Nephron progenitor cell (in vitro differentiated cells): ENCODE measurements at regions not wholly inside any gene's neighbourhood (a gene's known extent, or its start where the extent isn't known, plus 50 kb on each side); places are given as distances from the start of the nearest gene placed in this dataset.
"Not testable (repeated sequence)": the region's sequence is repeated elsewhere in the genome, so short reads cannot be mapped to it uniquely, and the experiment has no call there.

Source experiments
- DNase-seq: peaks from one replicate; pipeline ENCODE4 v3.0.0; 2021
- H3K27ac Mint-ChIP-seq: 2 replicates; pipeline ENCODE4 v1.8.0; 2021; ENCODE audit warnings: mild to moderate bottlenecking, moderate library complexity, mixed read lengths
- H3K27me3 Mint-ChIP-seq: 2 replicates; pipeline ENCODE4 v1.8.0; 2021; ENCODE audit warnings: mild to moderate bottlenecking, low read depth, mixed read lengths; ENCODE audit not compliant: poor library complexity
- H3K36me3 Mint-ChIP-seq: 2 replicates; pipeline ENCODE4 v1.8.0; 2021; ENCODE audit warnings: low read depth, mixed read lengths
- H3K4me1 Mint-ChIP-seq: 2 replicates; pipeline ENCODE4 v1.8.0; 2021; ENCODE audit warnings: mixed read lengths
- H3K4me3 Mint-ChIP-seq: 2 replicates; pipeline ENCODE4 v1.8.0; 2021; ENCODE audit warnings: mild to moderate bottlenecking, moderate library complexity, mixed read lengths
- H3K9me3 Mint-ChIP-seq: 2 replicates; pipeline ENCODE4 v1.8.0; 2021; ENCODE audit warnings: mild to moderate bottlenecking, moderate library complexity, mixed read lengths
- TF ChIP-seq, protein P1 (sequence below): fragments of 200-600 bp; sonication (generic); IDR thresholded peaks from 2 replicates; pipeline ENCODE4 v1.5.0; 2021; ENCODE audit warnings: antibody characterized with exemption

DNA sequence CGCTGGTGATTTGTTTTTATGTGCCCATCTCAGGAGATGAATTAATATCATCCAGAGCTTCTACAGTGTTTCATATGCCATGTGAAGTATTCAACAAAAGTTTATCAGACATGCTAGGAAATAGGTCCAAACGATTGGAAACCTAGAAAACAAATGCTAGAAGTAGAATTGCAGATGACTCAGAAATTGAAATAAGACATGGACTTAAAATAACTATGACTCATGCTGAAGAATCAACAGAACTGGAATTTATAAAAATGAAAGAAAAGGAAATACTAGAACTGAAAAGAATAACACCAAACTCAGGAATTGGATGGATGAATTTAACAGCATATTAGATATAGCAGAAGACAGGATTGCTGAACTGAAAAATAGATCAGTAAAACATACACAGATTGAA, 172.7 kb upstream of the GIMD1 start:
- Mint-ChIP-seq H3K4me1 (no peaks in the 10 kb centered on the region), H3K36me3 (no peaks in the 10 kb centered on the region), H3K27ac (no peak overlapping the region), H3K4me3 (no peak overlapping the region), H3K27me3 (peaks cover 8% of the 10 kb centered on the region), H3K9me3 (peaks cover 34% of the 10 kb centered on the region)
- DNase-seq = no peak
- TF ChIP-seq, protein P1, sequence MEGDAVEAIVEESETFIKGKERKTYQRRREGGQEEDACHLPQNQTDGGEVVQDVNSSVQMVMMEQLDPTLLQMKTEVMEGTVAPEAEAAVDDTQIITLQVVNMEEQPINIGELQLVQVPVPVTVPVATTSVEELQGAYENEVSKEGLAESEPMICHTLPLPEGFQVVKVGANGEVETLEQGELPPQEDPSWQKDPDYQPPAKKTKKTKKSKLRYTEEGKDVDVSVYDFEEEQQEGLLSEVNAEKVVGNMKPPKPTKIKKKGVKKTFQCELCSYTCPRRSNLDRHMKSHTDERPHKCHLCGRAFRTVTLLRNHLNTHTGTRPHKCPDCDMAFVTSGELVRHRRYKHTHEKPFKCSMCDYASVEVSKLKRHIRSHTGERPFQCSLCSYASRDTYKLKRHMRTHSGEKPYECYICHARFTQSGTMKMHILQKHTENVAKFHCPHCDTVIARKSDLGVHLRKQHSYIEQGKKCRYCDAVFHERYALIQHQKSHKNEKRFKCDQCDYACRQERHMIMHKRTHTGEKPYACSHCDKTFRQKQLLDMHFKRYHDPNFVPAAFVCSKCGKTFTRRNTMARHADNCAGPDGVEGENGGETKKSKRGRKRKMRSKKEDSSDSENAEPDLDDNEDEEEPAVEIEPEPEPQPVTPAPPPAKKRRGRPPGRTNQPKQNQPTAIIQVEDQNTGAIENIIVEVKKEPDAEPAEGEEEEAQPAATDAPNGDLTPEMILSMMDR = no peak

GRCh38 chr4:106530821-106531220, 162.2 kb upstream of the GIMD1 start:
- Mint-ChIP-seq H3K4me1 (peaks cover 19% of the 10 kb centered on the region), H3K36me3 (no peaks in the 10 kb centered on the region)

GRCh38 chr4:106530024-106530361, 161.4 kb upstream of the GIMD1 start:
- Mint-ChIP-seq H3K4me1 (peaks cover 19% of the 10 kb centered on the region), H3K27ac (no peak overlapping the region), H3K27me3 (no peaks in the 10 kb centered on the region), H3K36me3 (no peaks in the 10 kb centered on the region), H3K9me3 (peaks cover 6% of the 10 kb centered on the region), H3K4me3 (no peak overlapping the region)
- TF ChIP-seq, protein P1 = no peak
- DNase-seq = no peak

More at GRCh38 chr4:106530821-106531220, 162.2 kb upstream of the GIMD1 start:
- Mint-ChIP-seq H3K4me3 (no peak overlapping the region), H3K27me3 (no peaks in the 10 kb centered on the region), H3K27ac (no peak overlapping the region), H3K9me3 (peaks cover 9% of the 10 kb centered on the region)
- TF ChIP-seq, protein P1 = no peak
- no peak for DNase-seq

DNA sequence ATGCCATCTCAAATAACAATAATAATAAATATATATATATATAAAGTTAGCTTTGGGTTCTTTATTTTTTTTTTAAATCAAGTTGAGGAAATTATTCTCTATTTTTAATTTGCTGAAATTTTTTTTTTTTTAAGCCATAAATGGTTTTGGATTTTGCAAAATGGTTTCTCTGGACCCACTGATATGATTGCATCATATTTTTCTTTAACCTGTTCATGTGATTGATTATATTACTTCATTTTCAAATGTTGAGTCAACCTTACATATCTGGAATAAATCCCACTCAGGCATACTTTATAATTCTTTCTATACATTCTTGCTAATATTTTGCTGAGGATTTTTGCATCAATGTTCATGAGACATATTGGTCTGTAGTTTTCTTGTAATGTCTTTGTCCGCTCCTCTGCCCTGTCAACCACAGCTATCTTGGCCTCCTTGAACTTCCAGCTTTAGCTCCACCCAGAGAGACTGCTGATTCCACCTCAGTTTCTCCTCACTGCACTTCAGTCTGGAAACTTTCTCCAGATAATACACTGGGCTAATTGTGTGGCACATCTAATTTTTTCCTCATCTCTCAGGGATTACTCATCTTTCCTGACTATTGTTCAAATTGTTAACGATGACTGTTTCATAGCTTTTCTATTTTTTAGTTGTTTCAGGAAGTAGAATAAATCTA, 160.9 kb upstream of the GIMD1 start:
- TF ChIP-seq, protein P1 = no peak
- H3K27me3 Mint-ChIP-seq = no peaks in the 10 kb centered on the region
- H3K27ac Mint-ChIP-seq = no peak overlapping the region

DNA sequence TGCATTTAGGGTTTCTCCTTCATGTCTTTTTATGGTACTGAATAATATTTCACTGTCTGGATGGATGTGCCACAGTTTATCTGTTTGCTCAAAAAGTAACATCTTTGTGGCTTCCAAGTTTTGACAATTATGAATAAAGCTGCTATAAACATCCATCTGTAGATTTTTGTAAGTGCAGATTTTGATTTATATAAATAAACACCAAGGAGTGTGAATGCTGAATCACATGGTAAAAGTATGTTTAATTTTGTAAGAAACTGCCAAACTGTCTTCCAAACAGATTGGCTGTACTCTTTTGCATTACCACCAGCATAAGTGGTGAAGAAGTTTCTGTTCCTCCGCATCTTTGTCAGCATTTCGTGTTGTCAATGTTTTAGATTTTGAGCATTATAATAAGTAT, 158.7 kb upstream of the GIMD1 start:
- no peak for DNase-seq
- H3K27ac Mint-ChIP-seq = no peak overlapping the region
- H3K4me3 Mint-ChIP-seq = no peak overlapping the region
- no peaks in the 10 kb centered on the region for H3K36me3 Mint-ChIP-seq
- H3K9me3 Mint-ChIP-seq = peaks cover 6% of the 10 kb centered on the region
- H3K27me3 Mint-ChIP-seq = no peaks in the 10 kb centered on the region
- peaks cover under 1% of the 10 kb centered on the region for H3K4me1 Mint-ChIP-seq
- TF ChIP-seq, protein P1 = no peak

More for the DNA sequence above, 160.9 kb upstream of the GIMD1 start:
- Mint-ChIP-seq H3K4me1 (peaks cover 17% of the 10 kb centered on the region), H3K4me3 (no peak overlapping the region), H3K36me3 (no peaks in the 10 kb centered on the region), H3K9me3 (peaks cover 8% of the 10 kb centered on the region)
- no peak for DNase-seq

DNA sequence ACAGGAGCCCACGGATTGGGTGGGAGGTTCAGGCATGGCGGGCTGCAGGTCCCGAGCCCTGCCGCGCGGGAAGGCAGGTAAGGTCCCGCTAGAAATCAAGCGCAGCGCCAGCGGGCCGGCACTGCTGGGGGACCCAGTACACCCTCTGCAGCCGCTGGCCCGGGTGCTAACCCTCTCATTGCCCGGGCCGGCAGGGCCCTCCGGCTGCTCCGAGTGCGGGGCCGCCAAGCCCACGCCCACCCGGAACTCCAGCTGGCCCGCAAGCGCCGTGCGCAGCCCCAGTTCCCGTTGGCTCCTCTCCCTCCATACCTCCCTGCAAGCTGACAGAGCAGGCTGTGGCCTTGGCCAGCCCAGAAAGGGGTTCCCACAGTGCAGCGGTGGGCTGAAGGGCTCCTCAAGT, 156.8 kb upstream of the GIMD1 start:
- not testable (repeated sequence) for H3K4me1 Mint-ChIP-seq, H3K27ac Mint-ChIP-seq, H3K4me3 Mint-ChIP-seq

GRCh38 chr4:106524772-106525171, 156.2 kb upstream of the GIMD1 start:
- not testable (repeated sequence) for H3K4me3 Mint-ChIP-seq, H3K36me3 Mint-ChIP-seq, DNase-seq, H3K27me3 Mint-ChIP-seq, H3K4me1 Mint-ChIP-seq, H3K9me3 Mint-ChIP-seq
- peak overlapping the region; percentile 51 for H3K27ac Mint-ChIP-seq

More for the DNA sequence above, 156.8 kb upstream of the GIMD1 start:
- H3K27me3 Mint-ChIP-seq, H3K36me3 Mint-ChIP-seq, DNase-seq, H3K9me3 Mint-ChIP-seq: not testable (repeated sequence)
